Activated T-helper 1 cell treated with anti-CD3 and anti-CD28 coated beads, Interleukin-12 subunit alpha, Interleukin-12 subunit beta, Interleukin-2, Interleukin-4 antibody, amounts not matched to agents 30 ng/mL and 10 ng/mL and 1 ng/mL, durations not matched to agents 14 hours and 24 hours and 36 hours (primary cell): ENCODE measurements at regions not wholly inside any gene's neighbourhood (a gene's known extent, or its start where the extent isn't known, plus 50 kb on each side); places are given as distances from the start of the nearest gene placed in this dataset.

ENCODE experiments used
- DNase-seq: peaks from one replicate; pipeline ENCODE4 v3.0.0; 2021; ENCODE audit warnings: low spot score
- H3K27ac Mint-ChIP-seq: one replicate; pipeline ENCODE4 v1.8.0; 2021; ENCODE audit warnings: mild to moderate bottlenecking, mixed read lengths
- H3K27me3 Mint-ChIP-seq: one replicate; pipeline ENCODE4 v1.8.0; 2022; ENCODE audit warnings: mild to moderate bottlenecking, moderate library complexity, mixed read lengths; ENCODE audit not compliant: insufficient read depth
- H3K36me3 Mint-ChIP-seq: one replicate; pipeline ENCODE4 v1.8.0; 2021; ENCODE audit warnings: low read depth, mixed read lengths
- H3K4me1 Mint-ChIP-seq: one replicate; pipeline ENCODE4 v1.8.0; 2021; ENCODE audit warnings: low read depth, mixed read lengths
- H3K4me3 Mint-ChIP-seq: one replicate; pipeline ENCODE4 v1.8.0; 2021; ENCODE audit warnings: mild to moderate bottlenecking, moderate library complexity, mixed read lengths
- H3K9me3 Mint-ChIP-seq: one replicate; pipeline ENCODE4 v1.8.0; 2021; ENCODE audit warnings: mixed read lengths
- intact Hi-C: fragments of 100-400 bp; cut with micrococcal nuclease; formaldehyde crosslinking; loops from one replicate; pipeline ENCODE4 v1.15.1; 2024

DNA sequence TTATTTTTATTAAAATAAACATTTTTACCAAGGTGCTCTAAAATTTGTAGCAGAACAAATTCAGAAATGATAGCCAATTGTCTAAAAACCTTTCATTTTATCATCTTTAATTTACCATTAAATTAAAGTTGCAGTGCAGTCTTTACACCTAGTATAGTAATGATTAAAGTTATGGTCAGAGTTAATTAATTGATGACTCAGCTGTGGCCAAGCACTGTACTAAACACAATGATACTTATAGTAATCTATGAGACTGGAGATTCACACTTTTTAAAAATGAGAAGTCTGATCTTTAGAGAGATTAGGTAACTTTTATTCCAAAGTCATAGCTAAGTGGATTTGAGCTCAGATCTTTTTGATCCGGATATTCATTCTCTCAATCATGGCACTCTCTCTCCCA, 621.1 kb upstream of the MEF2C start:
- Mint-ChIP-seq H3K27me3 (no peaks in the 10 kb centered on the region), H3K4me3 (no peak overlapping the region), H3K27ac (no peak overlapping the region), H3K9me3 (no peaks in the 10 kb centered on the region), H3K4me1 (no peaks in the 10 kb centered on the region), H3K36me3 (no peaks in the 10 kb centered on the region)
- intact Hi-C loops: no loop called here
- no peak for DNase-seq

DNA sequence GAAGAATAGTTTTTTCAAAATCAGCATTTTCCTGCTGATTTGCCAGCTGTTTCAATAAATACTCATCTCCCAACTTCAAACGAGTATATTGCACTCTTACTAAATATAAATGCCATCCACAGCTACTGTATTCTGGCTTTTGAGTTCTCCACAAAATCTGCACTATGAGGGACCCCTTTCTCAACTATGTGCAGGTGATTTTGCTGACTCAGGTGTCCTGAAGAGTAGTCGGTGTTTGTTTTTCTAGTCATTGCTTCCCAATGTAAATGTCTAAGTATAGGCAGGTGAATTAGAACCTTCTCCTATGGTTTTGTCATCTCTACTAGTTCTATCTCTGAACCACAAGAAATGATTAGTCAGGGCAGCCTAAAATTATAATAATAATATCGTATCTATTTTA, 616.8 kb upstream of the MEF2C start:
- DNase-seq: no peak
- Mint-ChIP-seq H3K4me1 (no peaks in the 10 kb centered on the region), H3K36me3 (no peaks in the 10 kb centered on the region), H3K9me3 (no peaks in the 10 kb centered on the region), H3K27ac (no peak overlapping the region), H3K27me3 (no peaks in the 10 kb centered on the region), H3K4me3 (no peak overlapping the region)
- intact Hi-C loops: no loop called here

- H3K27ac Mint-ChIP-seq: no peak overlapping the region
- H3K4me1 Mint-ChIP-seq: no peaks in the 10 kb centered on the region
- intact Hi-C loops: no loop called here
- no peak overlapping the region for H3K4me3 Mint-ChIP-seq
- no peaks in the 10 kb centered on the region for H3K27me3 Mint-ChIP-seq
- DNase-seq: no peak
- no peaks in the 10 kb centered on the region for H3K36me3 Mint-ChIP-seq
- no peaks in the 10 kb centered on the region for H3K9me3 Mint-ChIP-seq
Measured at GRCh38 chr5:89498699-89499098, 615.7 kb upstream of the MEF2C start.

DNA sequence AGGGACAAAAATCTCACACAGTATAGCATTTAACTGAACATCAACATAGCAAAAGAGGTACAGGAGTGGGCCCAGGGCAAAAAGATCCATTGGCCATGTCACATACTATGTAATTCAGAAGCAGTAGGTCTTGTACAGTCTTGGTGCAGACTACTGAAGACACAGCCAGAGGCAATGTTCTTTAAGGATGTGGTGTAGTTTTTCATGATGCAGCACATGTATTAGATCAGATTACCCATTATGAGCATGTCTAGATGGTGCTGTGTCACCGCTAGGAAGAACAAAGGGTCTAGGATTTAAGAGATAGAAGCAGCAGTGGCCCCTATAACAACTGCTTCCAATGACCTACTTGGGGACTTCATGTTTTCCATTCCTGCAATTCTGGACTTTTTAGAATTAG, 610.4 kb upstream of the MEF2C start:
- Mint-ChIP-seq H3K27me3 (no peaks in the 10 kb centered on the region), H3K4me3 (no peak overlapping the region), H3K27ac (no peak overlapping the region), H3K4me1 (no peaks in the 10 kb centered on the region), H3K36me3 (no peaks in the 10 kb centered on the region), H3K9me3 (no peaks in the 10 kb centered on the region)
- DNase-seq: no peak
- intact Hi-C loops: no loop called here

DNA sequence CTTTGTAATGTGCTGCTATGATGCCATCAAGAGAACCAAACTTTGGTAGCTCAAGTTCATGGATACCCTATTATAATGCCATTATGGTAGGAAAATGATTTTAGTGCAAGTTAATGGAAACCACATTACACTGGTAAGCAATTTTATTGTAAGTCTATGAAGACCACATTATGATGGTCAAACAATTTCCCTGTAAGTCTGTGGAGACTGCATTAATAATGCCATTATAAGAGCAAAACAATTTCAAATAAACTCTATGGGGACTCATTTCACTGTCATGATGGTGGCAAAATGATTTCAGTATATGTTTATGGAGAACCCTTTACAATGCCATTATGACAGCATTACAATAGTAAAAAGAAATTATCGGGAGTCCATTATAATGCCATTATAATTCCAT, 602.0 kb upstream of the MEF2C start:
- no peak overlapping the region for H3K27ac Mint-ChIP-seq
- no peaks in the 10 kb centered on the region for H3K4me1 Mint-ChIP-seq
- H3K27me3 Mint-ChIP-seq: no peaks in the 10 kb centered on the region
- peaks cover 6% of the 10 kb centered on the region for H3K9me3 Mint-ChIP-seq
- H3K4me3 Mint-ChIP-seq: no peak overlapping the region
- DNase-seq: no peak
- intact Hi-C loops: no loop called here
- no peaks in the 10 kb centered on the region for H3K36me3 Mint-ChIP-seq

GRCh38 chr5:89480406-89481007, 597.5 kb upstream of the MEF2C start:
- no peak for DNase-seq
- Mint-ChIP-seq H3K27ac (no peak overlapping the region), H3K4me3 (no peak overlapping the region), H3K9me3 (peaks cover 10% of the 10 kb centered on the region), H3K4me1 (no peaks in the 10 kb centered on the region), H3K36me3 (no peaks in the 10 kb centered on the region), H3K27me3 (no peaks in the 10 kb centered on the region)
- intact Hi-C loops: no loop called here

DNA sequence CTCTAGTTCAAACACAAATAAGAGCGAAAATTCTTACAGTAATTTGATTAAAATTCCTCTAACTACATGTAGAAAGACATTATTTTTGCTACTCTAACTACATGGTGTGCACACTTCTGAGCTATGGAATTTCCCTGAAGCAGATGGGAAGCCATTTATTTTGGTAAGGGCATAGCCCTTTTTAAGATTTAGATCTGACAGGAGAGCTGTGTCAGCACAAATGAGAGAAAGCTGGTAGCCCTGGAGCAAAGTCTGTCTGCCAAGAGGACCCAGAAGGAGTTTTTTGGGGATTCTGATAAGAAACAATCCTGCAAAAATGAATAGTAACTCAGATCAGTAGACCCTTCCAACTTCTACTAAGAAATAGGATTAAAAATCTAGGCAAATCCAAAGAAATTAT, 595.9 kb upstream of the MEF2C start:
- no peak overlapping the region for H3K27ac Mint-ChIP-seq
- H3K4me1 Mint-ChIP-seq: no peaks in the 10 kb centered on the region
- H3K36me3 Mint-ChIP-seq: no peaks in the 10 kb centered on the region
- DNase-seq: no peak
- H3K9me3 Mint-ChIP-seq: peaks cover 10% of the 10 kb centered on the region
- intact Hi-C loops: no loop called here
- H3K4me3 Mint-ChIP-seq: no peak overlapping the region
- H3K27me3 Mint-ChIP-seq: no peaks in the 10 kb centered on the region

DNA sequence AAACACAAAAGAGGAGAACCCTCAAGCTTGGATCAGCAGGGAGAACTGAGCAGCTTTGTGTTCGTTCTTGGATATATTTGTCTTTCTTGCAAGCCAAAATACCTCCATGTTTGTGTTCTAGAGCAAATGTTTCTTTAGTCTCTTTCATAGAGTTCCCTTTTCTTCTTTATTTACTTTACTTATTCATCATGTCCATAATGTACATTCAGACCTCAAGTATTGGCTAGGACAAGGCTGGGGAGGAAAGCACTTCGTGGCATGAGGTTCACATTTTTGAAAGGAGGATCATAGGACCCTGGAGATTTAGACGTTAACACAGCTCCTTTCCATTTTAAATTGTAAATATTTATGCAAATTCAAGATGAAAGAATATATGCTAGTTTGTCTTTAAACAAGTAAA, 590.2 kb upstream of the MEF2C start:
- H3K27ac Mint-ChIP-seq: no peak overlapping the region
- DNase-seq: no peak
- H3K4me3 Mint-ChIP-seq: no peak overlapping the region
- intact Hi-C loops: no loop called here
- no peaks in the 10 kb centered on the region for H3K36me3 Mint-ChIP-seq
- no peaks in the 10 kb centered on the region for H3K27me3 Mint-ChIP-seq
- H3K9me3 Mint-ChIP-seq: peaks cover 4% of the 10 kb centered on the region
- H3K4me1 Mint-ChIP-seq: no peaks in the 10 kb centered on the region

GRCh38 chr5:89471541-89471940, 588.6 kb upstream of the MEF2C start:
- no peak for DNase-seq
- intact Hi-C loops: no loop called here
- Mint-ChIP-seq H3K4me1 (no peaks in the 10 kb centered on the region), H3K36me3 (no peaks in the 10 kb centered on the region), H3K4me3 (no peak overlapping the region), H3K27ac (no peak overlapping the region), H3K9me3 (no peaks in the 10 kb centered on the region), H3K27me3 (no peaks in the 10 kb centered on the region)

DNA sequence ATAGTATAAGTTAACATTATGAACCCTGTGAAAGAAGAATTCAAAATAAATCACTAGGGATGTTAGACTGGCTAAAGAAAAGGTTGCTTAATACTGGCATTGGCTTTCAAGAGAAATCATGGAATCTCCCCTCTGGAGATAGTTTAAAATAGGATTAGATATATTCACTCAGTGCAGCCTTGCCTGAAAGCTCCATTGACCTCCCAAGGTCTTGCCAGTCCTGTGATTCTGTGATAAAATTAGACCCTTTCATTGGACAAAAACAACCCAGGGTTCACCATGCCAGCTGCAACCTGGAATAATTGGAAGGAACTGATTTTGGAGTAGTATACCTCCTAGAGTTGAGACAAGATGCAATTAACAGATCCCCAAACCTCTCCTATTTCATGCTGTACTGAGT, 588.1 kb upstream of the MEF2C start:
- Mint-ChIP-seq H3K27me3 (no peaks in the 10 kb centered on the region), H3K9me3 (no peaks in the 10 kb centered on the region), H3K36me3 (no peaks in the 10 kb centered on the region), H3K4me1 (no peaks in the 10 kb centered on the region), H3K4me3 (no peak overlapping the region), H3K27ac (no peak overlapping the region)
- no peak for DNase-seq
- intact Hi-C loops: no loop called here

GRCh38 chr5:89470658-89471057, 587.7 kb upstream of the MEF2C start:
- H3K27me3 Mint-ChIP-seq: no peaks in the 10 kb centered on the region
- no peaks in the 10 kb centered on the region for H3K36me3 Mint-ChIP-seq
- no peaks in the 10 kb centered on the region for H3K4me1 Mint-ChIP-seq
- no peak overlapping the region for H3K27ac Mint-ChIP-seq
- no peak overlapping the region for H3K4me3 Mint-ChIP-seq
- H3K9me3 Mint-ChIP-seq: no peaks in the 10 kb centered on the region
- no peak for DNase-seq
- intact Hi-C loops: no loop called here

GRCh38 chr5:89458332-89458656, 575.3 kb upstream of the MEF2C start:
- intact Hi-C loops: no loop called here

DNA sequence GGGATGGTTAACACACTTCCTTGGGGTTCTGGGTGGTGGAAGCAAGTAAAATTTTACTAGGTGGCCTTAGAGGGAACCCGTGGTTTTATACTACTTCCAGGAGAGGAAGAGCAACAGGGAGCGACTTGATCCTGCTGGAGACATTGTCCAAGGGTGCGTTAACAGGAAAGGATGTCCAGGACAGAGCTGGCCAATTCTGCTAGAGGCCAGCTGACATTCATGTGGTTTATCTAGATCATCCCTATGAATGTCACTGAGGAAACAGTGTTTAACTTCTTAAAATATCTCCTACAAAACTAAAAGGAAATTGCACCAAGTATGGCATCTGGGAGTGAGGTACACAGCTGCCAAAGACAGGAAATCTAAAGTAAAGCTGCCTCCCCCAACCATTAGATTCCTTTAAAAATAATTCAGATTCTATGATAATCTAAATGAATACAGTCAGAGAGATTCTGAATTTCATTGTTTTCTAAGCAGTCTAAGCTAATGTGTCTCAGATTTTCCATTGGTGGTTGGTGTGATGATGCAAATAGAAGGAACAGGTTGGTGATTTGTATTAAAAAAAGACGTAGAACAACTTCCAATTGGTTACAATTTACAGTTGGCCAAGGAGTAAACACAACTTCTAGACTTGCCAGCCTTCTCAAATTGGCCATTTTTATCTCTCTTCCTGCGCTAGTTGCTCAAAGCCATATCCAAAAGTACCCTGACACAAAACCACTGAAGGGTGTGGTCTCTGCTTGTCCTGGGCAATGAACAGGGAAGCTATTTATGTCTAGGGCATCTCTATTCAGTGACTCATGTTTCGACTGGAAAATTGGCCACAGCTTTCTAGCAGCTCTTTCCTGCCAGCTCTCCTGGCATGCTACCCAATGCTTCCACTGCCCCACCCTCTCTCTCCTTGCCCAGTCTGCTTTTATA, 574.7 kb upstream of the MEF2C start:
- no peaks in the 10 kb centered on the region for H3K36me3 Mint-ChIP-seq
- no peaks in the 10 kb centered on the region for H3K4me1 Mint-ChIP-seq
- intact Hi-C loops: no loop called here
- no peak for DNase-seq
- H3K27me3 Mint-ChIP-seq: no peaks in the 10 kb centered on the region
- H3K27ac Mint-ChIP-seq: no peak overlapping the region
- no peak overlapping the region for H3K4me3 Mint-ChIP-seq
- no peaks in the 10 kb centered on the region for H3K9me3 Mint-ChIP-seq

More at GRCh38 chr5:89458332-89458656, 575.3 kb upstream of the MEF2C start:
- Mint-ChIP-seq H3K27ac (no peak overlapping the region), H3K4me1 (no peaks in the 10 kb centered on the region), H3K36me3 (no peaks in the 10 kb centered on the region), H3K9me3 (no peaks in the 10 kb centered on the region), H3K4me3 (no peak overlapping the region), H3K27me3 (no peaks in the 10 kb centered on the region)
- no peak for DNase-seq
